Activated CD8-positive, alpha-beta memory T cell treated with anti-CD3 and anti-CD28 coated beads, Interleukin-2, amount 50 U/mL, for 48 hours (primary cell): ENCODE measurements at regions not wholly inside any gene's neighbourhood (a gene's known extent, or its start where the extent isn't known, plus 50 kb on each side); places are given as distances from the start of the nearest gene placed in this dataset.

Experiments used
- DNase-seq: peaks from one replicate; pipeline ENCODE4 v3.0.0-alpha.2; 2020

DNA sequence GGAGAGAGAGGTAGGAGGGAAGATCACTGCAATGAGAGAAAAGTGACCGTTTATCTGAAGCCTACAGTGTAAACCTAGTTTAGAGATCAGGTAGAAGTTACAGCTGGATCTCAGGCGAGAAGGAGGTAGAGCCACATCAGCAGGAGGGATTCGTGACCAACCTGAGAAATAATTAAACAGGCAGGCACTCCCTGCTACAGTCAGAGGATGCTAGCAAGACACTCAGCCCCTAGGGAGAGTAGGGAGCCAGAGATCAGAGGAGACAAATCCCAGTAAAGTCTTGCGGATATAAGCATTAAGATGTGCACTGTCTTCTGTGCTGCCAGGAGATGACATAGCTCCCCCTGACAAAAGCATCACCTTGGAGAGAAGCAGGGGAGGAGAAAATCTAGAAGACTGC is 629.1 kb upstream of the SLC39A10 start:
- no peak for DNase-seq

DNA sequence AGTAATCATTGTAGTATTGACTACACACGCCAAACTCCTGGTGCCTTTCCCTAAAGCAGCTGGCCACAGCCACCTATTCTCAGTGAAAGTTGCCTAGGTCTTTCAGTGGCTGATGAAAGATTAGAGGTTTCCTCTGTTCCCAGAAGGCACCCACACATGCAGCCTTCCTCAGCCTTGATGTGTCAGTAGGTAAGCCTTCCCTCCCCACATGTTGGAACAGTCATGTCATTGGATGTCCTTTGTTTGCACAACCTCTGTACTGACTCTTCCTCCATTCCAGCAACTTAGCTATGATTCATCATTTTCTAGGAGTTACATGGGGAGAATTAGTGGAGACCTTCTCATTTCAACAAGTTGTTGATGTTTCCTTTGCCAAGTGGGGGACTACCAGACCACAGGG is 630.8 kb upstream of the SLC39A10 start:
- no peak for DNase-seq

DNA sequence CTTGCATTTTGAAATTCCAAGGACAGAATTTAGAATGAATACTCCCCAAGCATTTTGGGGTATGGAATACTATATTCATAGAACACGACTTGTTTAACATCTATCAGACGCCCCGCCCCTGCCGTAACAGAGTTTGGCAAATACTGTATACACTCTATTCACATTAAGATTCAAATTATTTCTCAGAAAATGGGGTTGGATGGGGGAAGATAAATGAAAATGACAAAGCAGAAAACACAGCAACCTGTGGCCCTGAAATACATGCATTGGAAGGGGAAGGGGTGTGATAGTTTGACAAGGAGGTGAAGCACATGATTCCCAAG is 634.6 kb upstream of the SLC39A10 start:
- DNase-seq: no peak

DNA sequence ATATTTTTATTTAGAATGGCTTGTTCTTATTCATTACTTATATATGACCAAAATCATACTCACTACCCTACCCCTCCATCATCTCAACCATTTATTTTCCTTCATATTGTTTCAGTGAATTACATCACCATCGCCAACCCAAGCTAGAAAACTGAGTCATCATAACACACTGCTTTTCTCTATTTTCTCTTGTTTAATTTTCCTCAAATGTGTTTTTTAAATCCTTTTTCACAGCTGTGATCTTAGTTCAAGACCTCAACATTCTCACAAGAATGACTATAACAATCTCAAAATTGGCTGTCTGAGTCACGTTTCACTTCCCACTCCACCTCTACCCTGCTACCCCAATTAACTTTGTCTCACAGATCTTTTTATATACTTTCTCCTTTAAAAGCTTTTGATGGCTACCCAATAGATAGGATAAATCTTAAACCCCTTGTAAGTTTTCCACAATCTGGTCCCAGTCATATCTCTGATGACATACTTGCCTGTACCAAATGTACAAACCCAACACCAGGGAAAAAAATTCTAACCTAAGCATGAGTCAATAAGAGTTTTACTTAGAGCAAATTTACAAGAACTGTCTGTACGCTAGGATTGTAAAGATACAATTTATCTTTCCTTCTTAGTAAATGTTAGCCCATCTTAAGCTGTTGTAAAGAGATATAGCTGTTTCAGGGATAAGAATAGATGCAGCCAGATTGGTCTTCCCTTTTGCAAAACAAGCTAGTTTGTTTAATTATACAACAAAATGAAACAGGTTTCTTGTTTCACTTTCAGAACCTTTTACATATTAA is 635.1 kb upstream of the SLC39A10 start:
- no peak for DNase-seq

DNA sequence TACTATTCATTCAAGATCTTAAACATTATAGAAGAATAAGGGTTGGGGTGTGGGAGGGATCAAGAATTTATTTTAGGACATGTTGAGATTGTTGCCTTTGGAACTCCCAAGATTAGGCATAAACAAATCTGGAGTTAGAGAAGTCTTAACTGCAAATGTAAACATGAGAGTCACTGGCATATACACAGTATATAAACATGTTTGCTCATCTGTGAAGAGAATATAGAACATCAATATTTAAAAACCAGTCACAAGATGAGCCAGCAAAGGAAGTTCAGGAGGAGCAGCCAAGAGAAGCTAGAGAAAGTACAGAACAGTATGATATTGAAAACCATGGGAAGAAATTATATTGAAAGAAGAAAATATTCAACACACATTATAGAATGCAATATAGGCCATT is 638.6 kb upstream of the SLC39A10 start:
- DNase-seq: no peak

DNA sequence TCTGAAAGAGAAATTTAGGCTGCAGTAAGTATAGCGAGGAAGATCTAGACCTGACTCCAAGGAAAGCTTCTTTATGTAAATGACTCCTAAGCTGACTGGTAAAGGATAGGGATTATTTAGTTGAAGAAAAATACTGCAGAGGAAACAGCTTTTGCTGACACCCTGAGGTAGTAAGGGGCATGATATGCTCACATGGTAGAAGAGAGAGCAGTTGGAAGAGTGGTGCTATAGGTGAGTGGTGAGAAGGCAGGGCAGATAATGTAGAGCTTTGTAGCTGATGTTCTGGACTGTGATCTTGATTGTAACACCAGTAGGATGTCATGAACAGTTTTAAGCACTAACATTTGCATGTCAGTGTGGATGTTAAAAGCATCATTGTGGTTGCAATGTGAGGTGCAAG is 639.1 kb upstream of the SLC39A10 start:
- DNase-seq: no peak

DNA sequence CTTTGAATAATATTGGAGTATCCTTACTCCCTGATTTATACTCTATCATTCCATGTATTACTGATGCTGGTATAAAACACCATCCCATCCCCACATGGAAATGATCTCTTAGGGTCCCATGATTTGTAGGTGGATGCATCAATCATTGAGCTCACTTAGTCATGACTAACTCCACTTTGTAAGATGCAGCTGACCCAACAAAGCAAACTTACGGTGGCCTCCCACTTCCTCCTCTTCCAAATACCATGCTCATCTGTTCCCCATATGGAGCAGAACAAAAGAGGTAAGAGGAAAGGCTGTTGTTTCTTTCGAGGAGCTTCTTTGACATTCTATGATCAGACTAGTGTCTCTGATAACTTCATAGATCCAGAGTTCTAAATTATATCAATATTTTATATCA is 640.2 kb upstream of the SLC39A10 start:
- no peak for DNase-seq

DNA sequence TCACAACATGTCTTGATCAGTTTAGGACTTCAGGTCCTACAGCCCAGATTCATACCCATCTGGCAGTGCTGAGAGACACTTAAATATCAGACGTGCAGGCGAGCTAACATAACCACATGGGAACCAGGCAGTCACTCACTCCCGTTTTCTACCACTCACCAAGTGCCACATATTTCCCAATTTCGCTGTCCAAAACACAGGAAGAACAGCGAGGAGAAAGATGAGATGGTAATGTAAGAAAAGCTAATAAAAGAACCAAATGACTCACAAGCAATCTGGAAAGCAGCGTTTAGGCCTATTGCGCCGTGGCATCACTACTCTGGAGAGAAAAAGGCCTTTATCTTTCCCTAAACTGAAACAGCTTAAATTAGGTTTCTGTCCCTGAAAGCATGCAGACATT is 647.8 kb upstream of the SLC39A10 start:
- no peak for DNase-seq

DNA sequence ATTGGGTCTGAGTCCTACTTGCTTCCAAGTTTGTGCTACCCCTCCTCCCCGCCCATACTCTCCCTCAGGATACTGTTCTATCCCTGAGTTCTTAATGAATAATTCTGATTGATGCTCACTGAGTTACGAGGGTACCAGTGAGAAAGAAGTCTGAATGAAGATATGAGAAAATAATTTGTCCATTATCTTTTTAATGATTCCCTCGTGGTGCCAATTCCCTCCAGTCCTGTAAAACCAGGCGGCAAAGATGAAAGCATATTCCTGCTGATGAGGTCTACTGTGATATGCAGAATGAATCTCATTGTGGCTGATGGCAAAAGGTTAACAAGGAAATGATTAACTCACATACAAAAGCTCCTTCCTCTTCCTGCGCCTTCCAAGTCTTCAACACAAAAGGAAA is 650.2 kb upstream of the SLC39A10 start:
- no peak for DNase-seq

DNA sequence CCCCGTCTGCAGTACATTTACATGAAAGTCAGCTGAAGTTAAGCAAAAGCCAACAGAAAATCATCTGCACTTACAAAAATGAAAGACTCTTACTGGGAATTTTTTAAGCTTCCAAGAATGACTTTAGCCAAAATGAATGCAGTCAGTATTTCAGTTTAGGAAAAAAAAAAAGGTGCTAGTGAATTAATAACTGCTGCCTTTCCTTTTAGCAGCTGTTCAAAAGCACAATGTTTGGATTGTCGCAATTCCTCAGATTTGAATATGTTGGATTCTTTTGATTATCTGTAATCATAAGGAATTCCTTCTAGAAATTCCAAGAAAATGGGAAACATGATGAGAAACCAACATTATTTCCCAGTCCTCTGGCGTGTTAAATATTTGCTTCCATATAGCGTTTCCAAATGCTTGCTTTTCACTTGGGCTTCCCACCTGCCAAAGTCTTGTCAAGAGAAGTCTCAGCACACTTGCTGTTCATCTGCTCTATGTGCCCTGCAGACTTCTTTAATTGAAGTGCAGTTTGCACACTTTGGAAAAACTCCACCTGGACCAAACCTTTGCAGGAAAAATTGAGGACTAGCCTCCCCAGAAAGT is 653.0 kb upstream of the SLC39A10 start:
- DNase-seq: no peak

DNA sequence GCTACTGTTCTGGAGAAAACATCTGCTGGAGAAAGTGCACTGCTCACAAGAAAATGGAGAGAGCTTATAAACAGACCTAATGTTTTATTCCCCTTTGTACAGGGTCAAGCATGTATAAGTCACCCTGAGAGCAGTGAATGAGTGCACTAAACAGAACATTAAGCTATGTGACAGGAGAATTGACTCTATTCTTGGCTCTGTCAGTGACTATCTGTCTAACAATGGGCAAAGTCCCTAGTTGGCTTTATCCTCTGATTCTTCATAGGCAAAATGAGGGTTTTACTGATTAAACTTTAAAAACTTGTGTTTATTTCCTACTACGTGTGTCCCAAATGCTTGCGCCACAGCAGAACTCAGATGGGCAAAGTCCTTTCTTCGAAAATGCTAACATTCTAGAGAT is 655.1 kb upstream of the SLC39A10 start:
- no peak for DNase-seq

DNA sequence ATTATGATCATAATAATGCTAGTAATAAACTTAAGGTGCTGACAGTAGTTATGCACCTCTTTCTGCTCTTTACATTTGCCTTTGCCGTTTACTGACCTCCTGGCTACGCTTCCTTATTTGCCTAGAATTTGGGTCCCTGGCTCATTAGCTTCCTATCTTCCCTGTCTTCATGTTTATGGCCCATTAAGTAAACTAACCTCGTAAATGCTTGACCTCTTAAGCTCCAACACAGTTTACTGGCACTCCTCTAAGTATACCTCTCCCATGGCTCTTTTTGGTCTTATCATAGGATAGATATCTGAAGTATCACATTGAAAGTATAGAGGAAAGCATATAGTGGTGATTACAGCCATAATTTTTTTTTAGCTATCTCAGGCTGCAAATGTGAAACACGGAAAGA is 657.3 kb upstream of the SLC39A10 start:
- DNase-seq: no peak

DNA sequence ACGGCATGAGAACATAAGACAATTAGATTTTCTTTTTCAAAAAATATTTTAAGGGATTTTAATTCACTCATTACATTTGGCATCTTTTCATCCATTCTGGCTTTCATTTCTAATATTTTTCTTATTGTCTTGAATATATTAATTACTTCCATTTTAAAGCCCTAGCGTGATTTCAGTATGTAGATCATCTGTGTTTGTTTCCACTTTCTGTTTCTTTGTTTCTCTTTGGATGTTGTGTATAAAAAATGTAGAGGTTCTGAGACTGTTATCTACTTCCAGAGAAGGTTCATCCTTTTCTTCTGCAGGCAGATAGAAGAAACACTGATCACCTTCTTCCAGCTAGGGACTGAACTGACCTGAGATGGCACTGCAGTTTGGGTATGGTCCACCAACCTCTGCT is 664.4 kb upstream of the SLC39A10 start:
- DNase-seq: no peak

DNA sequence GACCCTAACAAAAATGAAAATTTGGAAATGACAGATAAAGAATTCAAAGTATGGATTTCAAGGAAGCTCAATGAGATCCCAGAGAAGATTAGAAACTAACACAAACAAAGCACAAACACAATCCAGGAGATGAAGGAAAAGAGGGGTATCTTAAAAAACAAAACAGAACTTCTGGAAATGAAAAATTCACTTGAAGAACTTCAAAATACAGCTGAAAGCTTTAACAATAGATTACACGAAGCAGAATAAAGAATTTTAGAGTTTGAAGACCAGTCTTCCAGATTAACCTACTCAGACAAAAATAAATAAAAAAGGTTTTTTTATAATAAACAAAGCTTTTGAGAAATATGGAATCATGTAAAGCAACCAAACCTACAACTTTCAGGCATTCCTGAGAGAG is 671.8 kb upstream of the SLC39A10 start:
- DNase-seq: no peak

DNA sequence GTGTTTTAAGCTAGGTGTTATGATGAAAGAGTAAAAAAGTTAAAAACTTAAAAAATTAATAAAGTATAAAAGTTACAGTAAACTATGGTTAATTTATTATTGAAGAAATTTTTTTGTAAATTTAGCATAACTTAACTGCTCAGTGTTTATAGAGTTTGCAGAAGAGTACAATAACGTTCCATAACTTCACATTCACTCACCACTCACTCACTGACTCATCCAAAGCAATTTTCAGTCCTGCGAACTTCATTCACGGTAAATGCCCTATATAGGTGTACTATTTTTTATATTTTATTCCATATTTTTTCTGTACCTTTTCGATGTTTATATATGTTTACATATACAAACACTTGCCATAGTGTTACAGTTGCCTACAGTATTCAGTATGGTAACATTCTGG is 694.8 kb upstream of the SLC39A10 start:
- DNase-seq: no peak

DNA sequence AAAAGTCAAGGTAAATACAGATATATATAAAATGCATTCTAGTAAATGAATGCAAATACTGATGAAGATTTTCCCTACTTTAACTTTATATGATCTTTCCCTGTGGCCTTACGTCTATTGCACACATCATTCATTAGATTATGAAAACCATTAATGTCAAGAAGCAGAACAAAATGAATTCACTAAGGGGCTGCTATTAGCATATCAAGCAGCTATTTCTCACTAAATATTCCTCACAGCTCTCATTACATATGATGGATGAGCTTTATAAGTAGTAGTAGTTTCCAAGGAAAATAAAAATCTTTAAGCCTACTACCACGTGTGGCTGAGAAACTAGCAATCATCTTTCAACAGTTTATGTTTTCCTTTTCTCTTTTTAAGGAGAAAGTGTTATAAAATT is 702.8 kb upstream of the SLC39A10 start:
- no peak for DNase-seq

DNA sequence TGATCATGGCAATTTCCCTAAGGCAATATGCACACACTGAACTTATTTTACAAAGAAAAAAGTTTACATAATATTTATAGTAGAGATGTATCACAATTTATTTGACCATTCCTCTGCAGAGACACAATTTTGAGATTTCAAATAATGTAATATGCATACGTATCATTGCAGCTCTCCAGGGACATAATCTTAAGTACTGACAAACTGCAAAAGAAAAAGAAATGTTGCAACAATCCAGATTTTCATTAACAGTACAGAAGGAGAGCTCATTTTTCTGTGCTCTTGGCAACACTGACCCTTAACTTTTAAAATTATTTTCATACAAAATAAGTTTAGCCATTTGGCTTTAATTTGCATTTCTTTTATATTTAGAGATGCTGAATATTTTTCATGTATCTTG is 710.2 kb upstream of the SLC39A10 start:
- no peak for DNase-seq

DNA sequence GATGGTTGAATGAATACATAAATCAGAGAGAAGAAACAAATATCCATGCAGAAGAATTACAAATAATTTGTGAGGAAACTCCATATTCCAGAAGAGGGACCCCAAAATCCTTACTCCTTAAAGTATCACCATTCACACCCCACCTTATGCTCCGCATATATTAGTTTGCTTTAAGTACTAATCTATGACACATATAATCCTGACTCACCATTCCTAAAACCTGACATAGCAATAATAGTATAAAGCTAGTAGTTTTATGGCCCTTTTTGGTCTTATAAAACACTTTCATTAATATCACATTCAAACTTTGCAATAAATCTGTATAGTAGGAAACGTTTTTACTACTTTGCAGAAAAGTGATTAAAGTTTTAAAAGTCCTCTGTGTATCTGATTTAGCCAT is 719.0 kb upstream of the SLC39A10 start:
- no peak for DNase-seq

DNA sequence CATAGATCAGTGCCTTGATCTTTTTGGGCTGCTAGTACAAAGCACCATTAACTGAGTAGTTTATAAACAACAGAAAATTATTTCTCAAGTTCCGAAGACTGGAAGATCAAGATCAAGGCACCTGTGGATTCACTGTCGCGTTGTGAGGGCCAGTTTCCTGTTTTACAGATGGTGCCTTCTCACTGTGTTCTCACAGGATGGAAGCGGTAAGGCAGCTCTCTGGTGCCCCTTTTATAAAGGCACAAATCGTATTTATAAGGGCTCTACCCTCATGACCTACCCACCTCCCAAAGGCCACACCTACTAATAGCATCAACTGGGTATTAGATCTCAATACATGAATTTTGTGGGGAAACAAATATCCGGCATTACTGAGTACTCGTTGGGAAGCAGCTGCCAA is 729.5 kb upstream of the SLC39A10 start:
- DNase-seq: no peak

DNA sequence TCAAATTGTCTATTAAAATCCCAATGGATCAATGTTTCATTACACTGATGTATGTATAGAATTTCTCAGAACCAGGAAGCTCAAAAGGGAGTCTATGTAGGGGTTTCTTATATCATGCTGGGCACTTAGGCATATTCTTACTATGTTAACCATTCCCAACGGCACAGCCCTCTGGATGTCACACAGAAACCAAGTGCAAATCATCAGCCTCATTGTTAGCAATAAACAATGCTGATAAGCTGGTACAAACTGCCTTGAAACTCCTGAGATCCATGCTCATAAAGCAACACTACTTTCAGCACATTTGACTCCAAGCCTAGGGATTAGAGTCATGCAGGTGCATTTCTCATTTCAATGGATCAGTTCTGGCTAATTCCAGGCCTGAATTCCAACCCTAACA is 730.2 kb upstream of the SLC39A10 start:
- DNase-seq: no peak

DNA sequence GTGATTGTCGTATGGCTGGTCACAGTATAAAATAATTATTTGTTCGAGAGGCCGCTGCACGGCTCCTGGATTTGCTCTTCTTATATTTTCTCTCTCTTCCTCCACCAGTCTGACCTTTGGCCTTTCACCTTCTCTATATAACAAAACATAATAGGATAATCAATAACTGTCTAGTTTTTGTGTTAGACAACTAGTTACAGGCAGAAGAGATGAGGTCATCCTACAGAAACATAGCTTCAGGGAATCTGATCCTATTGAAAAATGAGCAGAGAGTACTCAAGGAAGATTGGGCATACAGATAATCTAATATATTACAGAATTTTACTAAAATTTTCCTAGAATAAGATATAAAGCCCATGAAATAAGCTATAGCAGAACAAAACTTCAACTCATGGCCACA is 731.3 kb upstream of the SLC39A10 start:
- DNase-seq: no peak

DNA sequence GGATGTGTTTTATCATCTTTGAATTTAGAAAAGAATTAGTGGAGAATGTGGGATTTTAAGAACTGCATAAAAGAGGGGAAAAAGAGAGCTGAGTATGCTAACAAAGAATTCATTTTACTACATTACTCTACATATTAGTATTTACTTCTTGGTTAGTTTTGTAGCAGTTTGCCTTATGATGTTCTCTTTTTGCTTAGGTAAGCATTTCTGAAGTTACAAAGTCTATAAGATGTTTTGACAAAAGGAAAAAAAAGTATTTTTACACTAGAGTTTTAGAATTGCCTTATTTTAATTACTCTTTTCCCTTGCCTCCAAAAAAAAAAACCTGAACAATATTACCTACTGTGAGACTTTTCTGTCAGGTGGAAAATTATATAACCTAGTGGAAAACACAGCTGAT is 739.5 kb upstream of the SLC39A10 start:
- no peak for DNase-seq

DNA sequence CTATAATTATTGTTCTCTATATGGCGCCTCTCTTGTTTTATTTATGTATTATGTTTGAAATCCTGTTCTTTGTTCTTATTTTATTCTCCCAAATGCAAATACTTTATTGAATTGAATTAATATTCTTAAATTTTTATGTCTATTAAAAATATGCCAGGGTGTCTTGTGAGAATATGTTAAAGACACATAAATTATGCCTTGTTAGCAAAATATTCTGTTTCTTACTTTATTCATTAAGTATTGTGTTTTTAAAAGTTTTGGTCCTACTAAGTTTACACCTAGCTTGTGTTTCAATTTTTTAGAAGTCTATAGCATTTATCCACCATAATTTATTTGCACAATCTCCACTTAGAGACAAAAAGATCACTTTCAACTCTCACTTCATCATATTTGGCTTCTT is 741.5 kb upstream of the SLC39A10 start:
- DNase-seq: no peak

DNA sequence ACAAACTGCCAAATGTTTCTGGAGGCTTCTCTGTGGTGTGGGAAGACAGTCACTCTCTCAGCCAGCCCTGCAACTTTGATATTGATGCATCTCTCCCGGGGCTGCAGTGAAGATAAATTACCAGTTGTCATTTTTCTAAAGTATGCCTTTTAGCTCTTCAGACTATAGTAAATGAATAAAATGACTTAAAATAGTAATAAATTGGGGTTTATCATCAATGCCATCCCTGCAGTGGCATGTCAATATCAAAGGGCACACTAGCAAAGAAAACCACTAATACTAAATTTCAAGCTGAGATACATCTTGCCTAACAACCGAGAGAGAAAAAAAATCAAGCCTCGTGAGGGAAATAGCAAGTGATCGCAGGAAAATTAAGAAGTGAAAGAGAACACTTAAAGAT is 749.5 kb upstream of the SLC39A10 start:
- DNase-seq: no peak

DNA sequence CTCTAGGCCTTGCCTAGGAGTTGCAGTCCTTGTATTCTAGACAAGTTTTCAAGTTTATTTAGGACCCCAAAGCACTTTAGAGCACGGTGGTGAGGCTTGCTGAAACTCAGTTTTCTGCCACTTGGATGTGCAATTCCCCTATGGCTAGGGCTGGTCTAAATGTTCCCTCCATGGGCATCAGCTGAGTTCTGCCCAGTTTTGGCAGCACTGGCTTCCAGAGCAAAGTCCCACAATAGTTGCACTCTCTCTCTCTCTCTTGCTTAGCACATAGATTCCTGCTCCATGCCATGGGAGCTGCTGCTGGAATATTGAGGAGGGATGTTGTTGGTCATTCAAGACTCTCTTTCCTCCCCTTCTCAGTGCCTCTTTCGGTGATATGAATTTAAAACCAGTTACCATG is 760.2 kb upstream of the SLC39A10 start:
- no peak for DNase-seq
